ENCODE measurements at regions not wholly inside any gene's neighbourhood (a gene's known extent, or its start where the extent isn't known, plus 50 kb on each side); places are given as distances from the start of the nearest gene placed in this dataset.
A peak's percentile ranks its signal among the peaks of the same experiment; 100 is the strongest.
"Not testable (repeated sequence)": the region's sequence is repeated elsewhere in the genome, so short reads cannot be mapped to it uniquely, and the experiment has no call there.

- no peak for DNase-seq (ENCODE audit: low read depth)
Measured at GRCh38 chr12:70008944-70009343, 183.9 kb downstream of the MYRFL start.

DNA sequence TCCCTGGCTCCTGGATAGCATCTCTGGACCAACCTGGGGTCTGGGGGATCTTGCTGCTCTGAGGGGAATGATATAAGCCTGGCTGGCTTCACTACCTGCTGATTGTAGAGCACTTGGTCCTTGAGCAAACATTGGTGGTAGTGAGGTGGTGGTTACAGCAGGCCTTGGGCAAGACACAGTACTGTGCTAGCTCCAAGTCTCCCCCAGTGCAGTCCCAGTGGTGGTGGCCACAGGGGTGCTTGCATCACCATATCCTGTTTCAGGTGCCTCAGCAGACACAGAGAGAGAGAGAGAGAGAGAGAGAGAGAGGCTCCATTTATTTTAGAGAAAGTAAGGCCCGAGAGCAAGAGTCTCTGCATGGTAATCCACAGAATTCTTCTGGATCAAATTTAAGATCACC is 186.3 kb downstream of the MYRFL start:
- DNase-seq (ENCODE audit: low read depth) = no peak

DNA sequence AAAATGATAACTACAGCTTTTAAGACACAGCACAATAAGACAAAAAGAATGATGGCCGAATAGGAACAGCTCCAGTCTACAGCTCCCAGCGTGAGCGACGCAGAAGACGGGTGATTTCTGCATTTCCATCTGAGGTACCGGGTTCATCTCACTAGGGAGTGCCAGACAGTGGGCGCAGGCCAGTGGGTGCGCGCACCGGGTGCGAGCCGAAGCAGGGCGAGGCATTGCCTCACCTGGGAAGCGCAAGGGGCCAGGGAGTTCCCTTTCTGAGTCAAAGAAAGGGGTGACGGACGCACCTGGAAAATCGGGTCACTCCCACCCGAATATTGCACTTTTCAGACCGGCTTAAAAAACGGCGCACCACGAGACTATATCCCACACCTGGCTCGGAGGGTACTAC is 188.0 kb downstream of the MYRFL start:
- not testable (repeated sequence) for DNase-seq (ENCODE audit: low read depth)

DNA sequence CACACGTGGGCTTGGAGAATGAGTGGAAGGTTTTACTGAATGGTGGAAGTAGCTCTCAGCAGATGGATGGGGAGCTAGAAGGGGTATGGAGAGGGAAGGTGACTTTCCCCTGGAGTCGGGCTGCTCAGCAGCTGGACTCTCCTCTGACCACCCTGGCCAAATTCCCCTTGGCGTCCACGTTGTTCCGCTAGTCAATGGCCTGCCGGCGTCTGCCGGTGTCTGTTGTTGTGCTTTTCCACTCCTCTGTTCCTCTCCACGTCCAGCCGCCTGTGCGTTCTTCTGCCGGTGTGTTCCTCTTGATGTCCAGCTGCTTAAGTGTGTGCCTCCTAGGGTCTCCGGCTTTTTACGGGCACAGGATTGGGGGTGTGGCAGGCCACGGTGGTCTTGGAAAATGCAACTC is 203.5 kb downstream of the MYRFL start:
- no peak for DNase-seq (ENCODE audit: low read depth)

DNA sequence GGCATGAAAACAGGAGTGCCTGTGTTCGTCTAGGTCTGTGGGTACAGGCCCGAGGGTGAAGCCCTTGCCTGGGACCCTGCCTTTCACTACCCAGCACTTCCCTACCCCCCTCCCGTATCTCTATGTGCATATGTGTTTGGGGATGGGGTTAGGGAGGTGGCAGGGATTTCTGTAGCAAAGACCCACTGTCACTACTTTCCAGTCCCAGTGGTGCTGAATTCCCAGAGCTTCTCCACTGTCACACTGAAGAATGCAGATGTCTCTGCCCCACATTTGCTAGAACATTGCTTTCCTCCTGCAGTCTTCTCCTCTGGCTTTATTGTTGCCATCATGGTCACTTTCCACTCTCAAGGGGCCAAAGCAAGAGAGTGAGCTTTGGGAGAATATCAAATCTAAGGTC is 203.9 kb downstream of the MYRFL start:
- DNase-seq (ENCODE audit: low read depth) = no peak

DNA sequence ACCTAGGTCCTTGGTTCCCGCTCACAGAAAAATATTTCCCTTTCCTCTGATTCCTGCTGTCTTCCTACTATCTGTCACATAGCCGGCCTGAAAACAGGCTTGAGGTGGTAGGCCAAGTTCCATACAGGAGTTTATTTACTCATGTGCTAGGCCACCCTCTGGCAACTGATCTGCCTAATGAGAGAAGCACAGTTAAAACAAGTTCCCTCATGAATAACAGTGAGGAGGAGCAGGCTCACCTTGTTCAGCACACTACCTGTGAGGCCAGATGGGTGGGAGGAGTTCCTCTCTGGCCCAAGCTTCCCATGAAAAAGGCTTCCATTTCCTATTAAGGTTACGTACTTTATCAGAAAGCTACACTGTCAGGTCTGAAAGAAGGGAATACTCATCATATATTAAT is 206.0 kb downstream of the MYRFL start:
- DNase-seq (ENCODE audit: low read depth) = no peak

DNA sequence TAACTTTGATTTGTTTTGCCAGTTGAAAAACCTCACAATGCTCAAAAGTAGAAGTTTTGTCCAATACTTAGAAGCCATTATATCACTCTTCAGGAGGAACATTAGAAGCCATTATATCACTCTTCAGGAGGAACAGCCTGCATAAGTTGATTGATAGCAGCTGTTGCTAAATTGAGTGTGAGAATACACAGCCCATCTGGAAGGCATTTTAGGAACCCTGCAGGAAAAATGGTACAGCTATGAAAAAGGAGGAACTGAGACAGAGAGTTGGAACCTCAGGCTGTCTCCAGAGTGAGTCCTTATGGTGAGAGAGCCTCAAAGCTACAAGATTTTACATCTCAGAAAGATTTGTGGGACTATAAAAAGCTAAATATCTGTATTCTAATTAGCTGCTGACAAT is 207.0 kb downstream of the MYRFL start:
- DNase-seq (ENCODE audit: low read depth) = no peak

- DNase-seq (ENCODE audit: low read depth) = no peak
Measured at GRCh38 chr12:70033310-70033709, 208.3 kb downstream of the MYRFL start.

DNA sequence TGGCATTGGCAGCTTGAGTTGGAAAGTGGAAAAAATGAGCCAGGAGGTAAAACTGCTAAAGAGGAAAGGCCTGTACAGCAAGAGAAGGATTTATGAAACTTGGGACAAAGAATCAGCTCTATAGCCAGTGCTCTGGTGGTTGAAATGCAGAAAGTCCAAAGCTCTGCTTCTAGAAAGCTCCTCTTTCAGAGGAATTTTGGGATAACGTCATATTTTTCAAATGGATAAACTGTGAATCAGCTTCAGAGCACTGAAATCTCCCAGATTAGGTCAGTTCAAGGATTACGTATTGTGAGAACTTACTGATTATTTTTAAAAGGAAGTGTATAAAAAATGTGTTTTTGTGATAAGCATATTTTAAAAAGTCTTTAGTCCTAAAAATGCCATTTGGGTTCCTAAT is 203.1 kb upstream of the CNOT2 start:
- no peak for DNase-seq (ENCODE audit: low read depth)

- no peak for DNase-seq (ENCODE audit: low read depth)
Measured at GRCh38 chr12:70042675-70043074, 200.6 kb upstream of the CNOT2 start.

GRCh38 chr12:70043490-70044138 is 199.6 kb upstream of the CNOT2 start:
- peak; percentile 23 for DNase-seq (ENCODE audit: low read depth)

DNA sequence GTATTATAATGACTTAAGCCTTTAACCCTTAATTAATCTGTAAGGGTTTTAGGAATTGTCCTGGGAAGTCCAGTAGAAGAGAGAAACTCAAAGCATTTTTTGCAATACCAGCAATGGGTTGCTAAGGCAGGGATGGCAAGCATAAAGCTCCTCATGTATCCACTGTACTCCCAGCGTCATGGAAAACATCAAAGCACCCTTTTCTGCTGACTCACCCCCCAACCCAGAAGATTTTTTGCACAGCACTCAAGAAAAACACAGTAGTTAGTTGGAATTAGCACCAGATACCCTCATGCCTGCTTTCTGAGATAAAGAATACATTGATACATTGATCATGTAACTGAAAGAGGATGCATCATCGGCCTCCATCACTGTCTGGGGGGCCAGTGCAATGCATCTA is 199.1 kb upstream of the CNOT2 start:
- DNase-seq (ENCODE audit: low read depth) = no peak

- DNase-seq (ENCODE audit: low read depth) = peak; percentile 45
Measured at GRCh38 chr12:70045036-70045435, 198.2 kb upstream of the CNOT2 start.

DNA sequence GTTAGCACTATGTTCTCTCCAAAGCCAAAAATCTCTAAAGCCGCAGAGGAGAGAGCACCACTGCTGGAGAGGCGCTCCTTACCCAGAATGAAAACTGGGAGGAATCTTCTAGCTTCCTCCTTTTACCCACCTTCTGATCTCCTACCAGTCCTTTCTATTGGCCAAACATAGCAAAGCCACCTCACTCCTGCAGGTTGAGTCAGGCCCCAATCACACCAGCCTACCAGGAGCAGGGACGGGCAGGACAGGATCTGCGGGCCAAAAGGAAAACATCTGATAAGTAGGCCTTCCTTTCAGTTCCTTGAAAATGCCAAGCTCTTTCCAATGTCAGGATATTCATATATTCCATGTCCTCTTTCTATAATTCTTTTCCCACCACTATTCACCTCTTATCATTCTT is 197.7 kb upstream of the CNOT2 start:
- no peak for DNase-seq (ENCODE audit: low read depth)

DNA sequence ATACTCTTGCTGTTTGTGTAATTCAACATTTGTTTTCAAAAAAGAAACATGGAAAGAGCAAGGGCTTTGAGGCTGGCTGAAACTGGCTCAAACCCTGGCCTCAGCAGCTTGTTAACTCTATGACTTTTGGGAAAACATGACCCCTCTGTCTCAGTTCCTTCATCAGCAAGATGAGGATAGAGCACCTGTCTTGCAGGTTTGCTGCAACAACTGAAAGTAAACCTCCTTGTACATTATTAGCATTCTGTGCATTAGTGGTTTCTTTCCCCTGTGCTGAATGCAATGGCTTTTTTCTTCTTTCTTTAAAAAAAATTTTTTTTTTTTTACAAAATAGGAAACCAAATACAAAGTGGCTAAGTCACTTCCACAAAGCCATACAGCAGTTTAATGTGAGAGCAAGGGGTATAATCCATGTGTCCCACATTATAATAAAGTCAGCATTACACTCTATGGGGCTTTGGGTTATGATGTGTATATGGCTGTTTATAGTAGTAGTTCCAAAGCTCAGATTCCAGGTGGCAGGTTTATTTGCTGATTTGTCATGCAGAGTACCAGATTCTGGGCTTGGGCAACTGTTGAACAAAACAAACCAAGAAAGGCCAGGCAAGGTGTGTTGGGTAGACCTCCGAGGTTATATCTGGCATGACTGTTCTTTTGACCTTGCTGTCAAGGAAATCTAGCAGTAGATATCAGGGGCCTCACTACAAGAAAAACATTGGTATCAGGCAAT is 194.5 kb upstream of the CNOT2 start:
- no peak for DNase-seq (ENCODE audit: low read depth)

DNA sequence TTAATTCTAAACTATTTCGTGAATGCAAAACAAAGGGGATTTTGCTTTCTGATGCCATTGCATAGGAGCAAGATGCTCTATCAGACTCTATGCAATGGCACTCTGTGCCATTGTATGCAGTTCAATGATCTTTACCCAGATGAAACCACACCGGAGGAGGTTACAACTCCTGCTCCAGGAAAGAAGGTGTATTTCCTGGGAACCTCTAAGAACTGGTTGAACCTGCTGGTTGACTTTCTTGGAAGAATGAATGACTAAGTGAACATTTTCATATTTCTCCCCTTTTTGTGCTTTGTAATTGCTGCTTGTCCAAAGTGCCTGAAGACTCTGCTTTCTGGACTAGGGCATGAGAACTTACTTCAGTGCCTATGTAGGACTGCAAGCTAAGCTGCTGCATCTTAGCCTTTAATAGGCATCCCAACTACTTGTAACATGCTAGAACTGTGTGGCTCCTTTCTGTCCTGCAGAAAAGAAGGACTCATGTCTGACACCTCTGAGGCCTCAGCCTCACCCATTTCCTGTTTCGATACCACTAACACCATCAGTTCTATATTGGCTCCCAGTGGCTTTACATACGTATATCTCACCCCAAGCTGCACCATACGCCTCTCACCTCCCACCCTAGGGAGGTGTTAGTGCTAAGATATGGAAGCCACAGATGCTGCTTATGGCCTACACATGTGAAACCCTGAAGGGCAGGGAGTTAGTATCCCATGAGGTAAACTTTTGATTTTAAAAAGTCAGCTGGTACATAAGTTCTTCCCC is 193.5 kb upstream of the CNOT2 start:
- peak; percentile 50 for DNase-seq (ENCODE audit: low read depth)

- DNase-seq (ENCODE audit: low read depth) = no peak
Measured at GRCh38 chr12:70052476-70052875, 190.8 kb upstream of the CNOT2 start.

GRCh38 chr12:70052931-70053497 is 190.2 kb upstream of the CNOT2 start:
- peak; percentile 97 for DNase-seq (ENCODE audit: low read depth)

DNA sequence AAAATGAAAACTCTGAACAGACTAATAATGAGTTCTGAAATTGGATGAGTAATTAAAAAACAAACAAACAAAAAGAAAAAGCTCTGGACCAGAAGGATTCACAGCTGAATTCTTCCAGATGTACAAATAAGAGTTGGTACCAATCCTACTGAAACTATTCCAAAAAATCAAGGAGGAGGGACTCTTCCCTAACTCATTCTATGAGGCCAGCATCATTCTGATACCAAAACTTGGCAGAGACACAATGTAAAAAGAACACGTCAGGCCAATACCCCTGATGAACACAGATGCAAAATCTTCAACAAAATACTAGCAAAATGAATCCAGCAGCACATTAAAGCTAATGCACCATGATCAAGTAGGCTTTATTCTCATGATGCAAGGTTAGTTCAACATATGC is 183.9 kb upstream of the CNOT2 start:
- DNase-seq (ENCODE audit: low read depth) = no peak

- DNase-seq (ENCODE audit: low read depth) = no peak
Measured at GRCh38 chr12:70060634-70061033, 182.6 kb upstream of the CNOT2 start.

GRCh38 chr12:70068743-70069142 is 174.5 kb upstream of the CNOT2 start:
- DNase-seq (ENCODE audit: low read depth) = no peak

- DNase-seq (ENCODE audit: low read depth) = no peak
Measured at GRCh38 chr12:70069221-70070105, 173.8 kb upstream of the CNOT2 start.
